Esophagus muscularis mucosa (tissue), 4 donors: ENCODE measurements at regions not wholly inside any gene's neighbourhood (a gene's known extent, or its start where the extent isn't known, plus 50 kb on each side); places are given as distances from the start of the nearest gene placed in this dataset.

Experiments
- DNase-seq: peaks from one replicate; pipeline ENCODE4 v3.0.0-alpha.2; 2017; ENCODE audit errors: extremely low spot score
- H3K27ac ChIP-seq, 4 donors: fragments of 200-600 bp; sonication (generic); replicated peaks in 1 of 4; 1 replicate in 3 of 4; 2 replicates in 1 of 4; pipeline ENCODE4 v1.5.1; 2016 to 2019; ENCODE audit warnings: mild to moderate bottlenecking in 1 of 4
- H3K27me3 ChIP-seq, 4 donors: fragments of 200-600 bp; sonication (generic); one replicate each; pipeline versions ENCODE4 v1.5.1 to v1.6.0; 2016 to 2019
- H3K36me3 ChIP-seq, 4 donors: fragments of 200-600 bp; sonication (generic); one replicate each; pipeline ENCODE4 v1.5.1; 2016 to 2019
- H3K4me1 ChIP-seq, 4 donors: fragments of 200-600 bp; sonication (generic); one replicate each; pipeline ENCODE4 v1.5.1; 2016 to 2019
- H3K4me3 ChIP-seq, 4 donors: fragments of 200-600 bp; sonication (generic); 1 replicate in 2 of 4; 2 replicates in 2 of 4; pipeline ENCODE4 v1.5.1; 2016 to 2019; ENCODE audit warnings: mild to moderate bottlenecking in 4 of 4, moderate library complexity in 1 of 4
- H3K9me3 ChIP-seq, 4 donors: fragments of 200-600 bp; sonication (generic); 1 replicate in 3 of 4; 2 replicates in 1 of 4; pipeline ENCODE4 v1.5.1; 2016 to 2019
- EP300 ChIP-seq: sonication (generic); formaldehyde crosslinking; IDR thresholded peaks from one replicate; pipeline ENCODE4 v1.6.1; 2017; ENCODE audit warnings: antibody characterized with exemption
- POLR2A ChIP-seq: fragments of 450-650 bp; IDR thresholded peaks from one replicate; pipeline ENCODE4 v1.6.1; 2017; ENCODE audit warnings: antibody characterized with exemption, moderate library complexity, mild to moderate bottlenecking, low read depth
- POLR2AphosphoS5 ChIP-seq, 2 donors: sonication (generic); formaldehyde crosslinking; IDR thresholded peaks; one replicate each; pipeline ENCODE4 v1.6.1; 2017; ENCODE audit warnings: antibody characterized with exemption in 2 of 2
- WGBS: methylation state at CpG from one replicate; pipeline ENCODE4 v1.1.5; 2018; 5-methylcytosine and 5-hydroxymethylcytosine counted together
- intact Hi-C: fragments of 100-400 bp; cut with DNase I; formaldehyde crosslinking; loops from one replicate; pipeline ENCODE4 v1.15.1; 2023
- TF ChIP-seq, protein P1 (sequence below), 3 experiments: fragments of 200-600 bp in 2 of 3; fragments of 450-650 bp in 1 of 3; sonication (generic) in 2 of 3; IDR thresholded peaks; one replicate each; pipeline ENCODE4 v1.5.1; 2017 to 2019; ENCODE audit warnings: antibody characterized with exemption in 3 of 3, mild to moderate bottlenecking in 2 of 3, moderate library complexity in 1 of 3

- intact Hi-C loops, result no loop called here
- Histone ChIP-seq H3K9me3 (no peaks in the 10 kb centered on the region), H3K4me3 (no peak overlapping the region), H3K27me3 (no peaks in the 10 kb centered on the region), H3K36me3 (no peaks in the 10 kb centered on the region), H3K4me1 (no peaks in the 10 kb centered on the region), H3K27ac (no peak overlapping the region)
- WGBS, result 63% methylated on average over 6 of the region's 6 CpGs
- no peak for DNase-seq
- TF ChIP-seq POLR2A (no peak), POLR2AphosphoS5 (IDR thresholded peaks at IDR 0.05) (no peak)
- TF ChIP-seq, protein P1, sequence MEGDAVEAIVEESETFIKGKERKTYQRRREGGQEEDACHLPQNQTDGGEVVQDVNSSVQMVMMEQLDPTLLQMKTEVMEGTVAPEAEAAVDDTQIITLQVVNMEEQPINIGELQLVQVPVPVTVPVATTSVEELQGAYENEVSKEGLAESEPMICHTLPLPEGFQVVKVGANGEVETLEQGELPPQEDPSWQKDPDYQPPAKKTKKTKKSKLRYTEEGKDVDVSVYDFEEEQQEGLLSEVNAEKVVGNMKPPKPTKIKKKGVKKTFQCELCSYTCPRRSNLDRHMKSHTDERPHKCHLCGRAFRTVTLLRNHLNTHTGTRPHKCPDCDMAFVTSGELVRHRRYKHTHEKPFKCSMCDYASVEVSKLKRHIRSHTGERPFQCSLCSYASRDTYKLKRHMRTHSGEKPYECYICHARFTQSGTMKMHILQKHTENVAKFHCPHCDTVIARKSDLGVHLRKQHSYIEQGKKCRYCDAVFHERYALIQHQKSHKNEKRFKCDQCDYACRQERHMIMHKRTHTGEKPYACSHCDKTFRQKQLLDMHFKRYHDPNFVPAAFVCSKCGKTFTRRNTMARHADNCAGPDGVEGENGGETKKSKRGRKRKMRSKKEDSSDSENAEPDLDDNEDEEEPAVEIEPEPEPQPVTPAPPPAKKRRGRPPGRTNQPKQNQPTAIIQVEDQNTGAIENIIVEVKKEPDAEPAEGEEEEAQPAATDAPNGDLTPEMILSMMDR (IDR thresholded peaks at IDR 0.05), result no peak
Observed at GRCh38 chr14:66421990-66422946, 63.9 kb upstream of the CCDC196 start.

- 79% methylated on average over 5 of the region's 5 CpGs for WGBS
Observed at GRCh38 chr14:66425402-66425801, 60.8 kb upstream of the CCDC196 start.

DNA sequence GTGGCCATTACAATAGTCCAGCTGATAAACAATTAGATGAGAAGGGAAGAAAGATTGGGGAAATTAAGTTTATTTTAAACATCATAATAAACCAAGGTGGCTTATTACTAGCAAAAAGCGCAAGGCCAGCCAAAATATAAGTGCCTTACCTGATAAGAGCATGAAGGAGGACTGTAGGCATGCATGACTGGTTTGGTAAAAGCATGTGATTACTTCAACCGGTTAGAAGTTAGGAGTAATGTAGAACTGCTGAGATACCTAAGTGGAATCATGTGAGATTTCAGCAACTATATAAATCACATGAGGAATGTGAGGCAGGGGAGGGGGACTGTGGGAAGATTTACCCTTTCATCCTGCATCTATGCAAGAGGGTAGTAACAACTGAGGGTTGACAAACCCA lies 59.7 kb upstream of the CCDC196 start:
- DNase-seq, result no peak
- H3K27me3 ChIP-seq, result no peaks in the 10 kb centered on the region
- TF ChIP-seq, protein P1 (IDR thresholded peaks at IDR 0.05), result no peak
- TF ChIP-seq EP300 (no peak), POLR2A (no peak), POLR2AphosphoS5 (IDR thresholded peaks at IDR 0.05) (no peak)
- H3K4me3 ChIP-seq, result no peak overlapping the region
- 70% methylated on average over 2 of the region's 2 CpGs for WGBS
- no peak overlapping the region for H3K27ac ChIP-seq
- H3K4me1 ChIP-seq, result no peaks in the 10 kb centered on the region
- no peaks in the 10 kb centered on the region for H3K36me3 ChIP-seq
- H3K9me3 ChIP-seq, result no peaks in the 10 kb centered on the region
- intact Hi-C loops, result no loop called here

More at GRCh38 chr14:66425402-66425801, 60.8 kb upstream of the CCDC196 start:
- Histone ChIP-seq H3K27me3 (no peaks in the 10 kb centered on the region), H3K36me3 (no peaks in the 10 kb centered on the region), H3K4me3 (no peak overlapping the region), H3K9me3 (no peaks in the 10 kb centered on the region), H3K4me1 (no peaks in the 10 kb centered on the region), H3K27ac (no peak overlapping the region)
- intact Hi-C loops, result no loop called here
- no peak for TF ChIP-seq POLR2AphosphoS5 (IDR thresholded peaks at IDR 0.05)
- no peak for TF ChIP-seq EP300
- TF ChIP-seq POLR2A, result no peak
- TF ChIP-seq, protein P1 (IDR thresholded peaks at IDR 0.05), result no peak
- DNase-seq, result no peak

DNA sequence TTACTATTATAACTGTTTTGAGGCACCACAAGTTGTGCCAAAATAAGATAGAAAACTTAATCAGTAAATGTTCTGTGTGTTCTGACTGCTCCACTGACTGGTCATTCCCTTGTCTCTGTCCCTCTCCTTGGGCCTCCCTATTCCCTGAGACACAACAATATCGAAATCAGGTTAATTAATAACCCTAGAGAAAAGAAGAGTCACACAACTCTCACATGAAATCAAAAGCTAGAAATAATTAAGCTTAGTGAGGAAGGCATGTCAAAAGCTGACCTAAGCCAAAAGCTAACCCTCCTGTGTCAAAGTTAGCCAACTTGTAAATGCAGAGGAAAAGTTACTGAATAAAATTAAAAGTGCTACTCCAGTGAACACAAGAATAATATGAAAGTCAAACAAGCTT lies 53.8 kb upstream of the CCDC196 start:
- H3K36me3 ChIP-seq, result no peaks in the 10 kb centered on the region
- WGBS, result 65% methylated on average over 1 of the region's 1 CpG
- H3K4me1 ChIP-seq, result no peaks in the 10 kb centered on the region
- no peak for TF ChIP-seq EP300
- no peak overlapping the region for H3K27ac ChIP-seq
- no peaks in the 10 kb centered on the region for H3K27me3 ChIP-seq
- no peak overlapping the region for H3K4me3 ChIP-seq
- peaks cover 0 to 8% (median under 1%) of the 10 kb centered on the region in 4 donors for H3K9me3 ChIP-seq
- intact Hi-C loops, result no loop called here
- no peak for DNase-seq

DNA sequence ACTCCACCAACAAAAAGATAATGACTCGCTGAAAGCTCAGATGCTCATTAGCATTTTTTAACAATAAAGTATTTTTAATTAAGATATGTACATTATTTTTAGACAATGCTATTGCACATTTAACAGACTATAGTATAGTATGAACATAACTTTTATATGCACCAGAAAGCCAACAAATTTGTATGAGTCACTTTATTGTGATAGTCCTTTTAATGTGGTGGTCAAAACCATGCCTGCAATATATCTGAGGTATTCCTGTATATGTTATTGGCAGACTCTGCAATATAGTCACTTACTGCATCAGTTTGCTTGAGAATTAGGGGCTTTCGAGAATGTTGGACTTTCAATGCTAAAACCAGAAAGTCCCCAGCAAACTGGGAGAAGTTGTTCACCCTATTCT lies 51.7 kb upstream of the CCDC196 start:
- Histone ChIP-seq H3K9me3 (peaks cover 0 to 23% (median 12%) of the 10 kb centered on the region in 4 donors), H3K4me3 (no peak overlapping the region), H3K36me3 (no peaks in the 10 kb centered on the region), H3K27me3 (no peaks in the 10 kb centered on the region), H3K27ac (no peak overlapping the region), H3K4me1 (no peaks in the 10 kb centered on the region)
- intact Hi-C loops, result no loop called here
- WGBS, result 85% methylated on average over 2 of the region's 2 CpGs
- no peak for DNase-seq
- TF ChIP-seq, protein P1 (IDR thresholded peaks at IDR 0.05), result no peak
- TF ChIP-seq POLR2AphosphoS5 (IDR thresholded peaks at IDR 0.05), result no peak
- no peak for TF ChIP-seq EP300
- TF ChIP-seq POLR2A, result no peak
